ENCODE measurements at regions not wholly inside any gene's neighbourhood (a gene's known extent, or its start where the extent isn't known, plus 50 kb on each side); places are given as distances from the start of the nearest gene placed in this dataset.

- Histone ChIP-seq H3K27ac (ENCODE audit: low read depth) (no peak overlapping the region), H3K36me3 (ENCODE audit: insufficient read depth) (no peaks in the 10 kb centered on the region), H3K4me1 (ENCODE audit: insufficient read depth) (no peaks in the 10 kb centered on the region), H3K4me3 (ENCODE audit: low read depth, low read length) (no peak overlapping the region)
- WGBS, result 61% methylated on average over 2 of the region's 2 CpGs
- DNase-seq (ENCODE audit: extremely low spot score), result no peak
These were observed 58.7 kb upstream of the TRPC7 start for GRCh38 chr5:136423944-136424606.

GRCh38 chr5:136420168-136420898, 55.0 kb upstream of the TRPC7 start:
- no peaks in the 10 kb centered on the region for H3K4me1 ChIP-seq (ENCODE audit: insufficient read depth)
- WGBS, result 48% methylated on average over 5 of the region's 5 CpGs
- H3K27ac ChIP-seq (ENCODE audit: low read depth), result no peak overlapping the region
- H3K36me3 ChIP-seq (ENCODE audit: insufficient read depth), result no peaks in the 10 kb centered on the region
- no peak overlapping the region for H3K4me3 ChIP-seq (ENCODE audit: low read depth, low read length)
- DNase-seq (ENCODE audit: extremely low spot score), result no peak

GRCh38 chr5:136418301-136418700, 53.0 kb upstream of the TRPC7 start:
- no peaks in the 10 kb centered on the region for H3K4me1 ChIP-seq (ENCODE audit: insufficient read depth)
- H3K4me3 ChIP-seq (ENCODE audit: low read depth, low read length), result no peak overlapping the region
- 69% methylated on average over 4 of the region's 4 CpGs for WGBS
- no peak for DNase-seq (ENCODE audit: extremely low spot score)
- H3K36me3 ChIP-seq (ENCODE audit: insufficient read depth), result no peaks in the 10 kb centered on the region
- H3K27ac ChIP-seq (ENCODE audit: low read depth), result no peak overlapping the region
